Esophagus muscularis mucosa (tissue), 3 donors: ENCODE measurements at regions not wholly inside any gene's neighbourhood (a gene's known extent, or its start where the extent isn't known, plus 50 kb on each side); places are given as distances from the start of the nearest gene placed in this dataset.

ENCODE experiments used
- POLR2A ChIP-seq: fragments of 450-650 bp; IDR thresholded peaks from one replicate; pipeline ENCODE4 v1.6.1; 2017; ENCODE audit warnings: antibody characterized with exemption, moderate library complexity, mild to moderate bottlenecking, low read depth
- TF ChIP-seq, protein P1 (sequence below), 3 experiments: fragments of 200-600 bp in 2 of 3; fragments of 450-650 bp in 1 of 3; sonication (generic) in 2 of 3; IDR thresholded peaks; one replicate each; pipeline ENCODE4 v1.5.1; 2017 to 2019; ENCODE audit warnings: antibody characterized with exemption in 3 of 3, mild to moderate bottlenecking in 2 of 3, moderate library complexity in 1 of 3

DNA sequence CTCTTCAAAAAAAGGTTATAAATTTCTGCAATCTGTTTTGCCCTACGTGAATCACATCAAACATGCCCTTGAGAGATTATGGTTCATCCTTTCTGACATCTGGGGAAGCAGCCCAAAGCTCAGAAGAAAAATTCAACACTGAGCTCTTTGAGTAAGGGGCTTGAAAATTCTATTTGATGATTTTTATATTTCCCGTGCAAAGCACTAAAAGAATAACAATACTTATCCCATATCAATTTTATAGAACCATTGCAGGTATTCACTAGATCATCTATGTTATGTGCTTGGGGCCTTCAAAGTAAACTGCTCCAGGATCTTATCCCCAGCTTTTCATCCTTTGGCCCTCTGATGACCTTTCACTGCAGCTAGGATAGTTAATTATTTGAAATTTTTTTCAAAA lies 966.9 kb upstream of the CNTN5 start:
- TF ChIP-seq, protein P1, sequence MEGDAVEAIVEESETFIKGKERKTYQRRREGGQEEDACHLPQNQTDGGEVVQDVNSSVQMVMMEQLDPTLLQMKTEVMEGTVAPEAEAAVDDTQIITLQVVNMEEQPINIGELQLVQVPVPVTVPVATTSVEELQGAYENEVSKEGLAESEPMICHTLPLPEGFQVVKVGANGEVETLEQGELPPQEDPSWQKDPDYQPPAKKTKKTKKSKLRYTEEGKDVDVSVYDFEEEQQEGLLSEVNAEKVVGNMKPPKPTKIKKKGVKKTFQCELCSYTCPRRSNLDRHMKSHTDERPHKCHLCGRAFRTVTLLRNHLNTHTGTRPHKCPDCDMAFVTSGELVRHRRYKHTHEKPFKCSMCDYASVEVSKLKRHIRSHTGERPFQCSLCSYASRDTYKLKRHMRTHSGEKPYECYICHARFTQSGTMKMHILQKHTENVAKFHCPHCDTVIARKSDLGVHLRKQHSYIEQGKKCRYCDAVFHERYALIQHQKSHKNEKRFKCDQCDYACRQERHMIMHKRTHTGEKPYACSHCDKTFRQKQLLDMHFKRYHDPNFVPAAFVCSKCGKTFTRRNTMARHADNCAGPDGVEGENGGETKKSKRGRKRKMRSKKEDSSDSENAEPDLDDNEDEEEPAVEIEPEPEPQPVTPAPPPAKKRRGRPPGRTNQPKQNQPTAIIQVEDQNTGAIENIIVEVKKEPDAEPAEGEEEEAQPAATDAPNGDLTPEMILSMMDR (IDR thresholded peaks at IDR 0.05), result no peak
- no peak for TF ChIP-seq POLR2A
